Breast epithelium (tissue), 3 donors: ENCODE measurements at regions not wholly inside any gene's neighbourhood (a gene's known extent, or its start where the extent isn't known, plus 50 kb on each side); places are given as distances from the start of the nearest gene placed in this dataset.

Experiments used
- POLR2A ChIP-seq: fragments of 450-650 bp; IDR thresholded peaks from one replicate; pipeline ENCODE4 v1.6.1; 2016; ENCODE audit warnings: antibody characterized with exemption, mild to moderate bottlenecking, moderate library complexity
- POLR2AphosphoS5 ChIP-seq, 3 donors: sonication (generic); formaldehyde crosslinking; IDR thresholded peaks; one replicate each; pipeline ENCODE4 v1.6.1; 2017; ENCODE audit warnings: antibody characterized with exemption in 3 of 3
- TF ChIP-seq, protein P1 (sequence below), 3 donors: fragments of 450-650 bp; IDR thresholded peaks; one replicate each; pipeline ENCODE4 v1.5.1; 2016 to 2017; ENCODE audit warnings: antibody characterized with exemption in 3 of 3, mild to moderate bottlenecking in 3 of 3, moderate library complexity in 3 of 3

DNA sequence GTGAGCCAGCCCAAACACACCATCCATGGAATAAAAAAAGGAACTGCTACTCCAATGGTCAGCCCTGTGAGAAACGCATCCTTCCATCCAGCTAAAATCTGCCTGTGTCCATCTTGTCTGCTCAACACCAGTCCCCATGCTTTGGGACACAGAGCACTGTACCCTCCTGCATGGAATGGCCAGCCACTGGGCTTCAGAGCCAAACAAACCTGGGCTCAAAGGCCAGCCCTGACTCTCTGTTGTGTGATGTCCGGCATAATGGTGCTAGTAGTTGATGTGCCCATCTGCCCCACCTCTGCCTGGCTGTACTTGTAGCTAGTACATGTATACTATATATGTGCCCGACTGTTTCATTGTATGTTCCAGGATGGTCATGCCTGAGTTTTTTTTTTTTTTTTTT lies 77.6 kb upstream of the AMZ2 start:
- TF ChIP-seq, protein P1, sequence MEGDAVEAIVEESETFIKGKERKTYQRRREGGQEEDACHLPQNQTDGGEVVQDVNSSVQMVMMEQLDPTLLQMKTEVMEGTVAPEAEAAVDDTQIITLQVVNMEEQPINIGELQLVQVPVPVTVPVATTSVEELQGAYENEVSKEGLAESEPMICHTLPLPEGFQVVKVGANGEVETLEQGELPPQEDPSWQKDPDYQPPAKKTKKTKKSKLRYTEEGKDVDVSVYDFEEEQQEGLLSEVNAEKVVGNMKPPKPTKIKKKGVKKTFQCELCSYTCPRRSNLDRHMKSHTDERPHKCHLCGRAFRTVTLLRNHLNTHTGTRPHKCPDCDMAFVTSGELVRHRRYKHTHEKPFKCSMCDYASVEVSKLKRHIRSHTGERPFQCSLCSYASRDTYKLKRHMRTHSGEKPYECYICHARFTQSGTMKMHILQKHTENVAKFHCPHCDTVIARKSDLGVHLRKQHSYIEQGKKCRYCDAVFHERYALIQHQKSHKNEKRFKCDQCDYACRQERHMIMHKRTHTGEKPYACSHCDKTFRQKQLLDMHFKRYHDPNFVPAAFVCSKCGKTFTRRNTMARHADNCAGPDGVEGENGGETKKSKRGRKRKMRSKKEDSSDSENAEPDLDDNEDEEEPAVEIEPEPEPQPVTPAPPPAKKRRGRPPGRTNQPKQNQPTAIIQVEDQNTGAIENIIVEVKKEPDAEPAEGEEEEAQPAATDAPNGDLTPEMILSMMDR (IDR thresholded peaks at IDR 0.05), result no peak
- TF ChIP-seq POLR2AphosphoS5 (IDR thresholded peaks at IDR 0.05), result no peak
- no peak for TF ChIP-seq POLR2A
